GM19035 (cell line): ENCODE measurements at regions not wholly inside any gene's neighbourhood (a gene's known extent, or its start where the extent isn't known, plus 50 kb on each side); places are given as distances from the start of the nearest gene placed in this dataset.
"Not testable (repeated sequence)": the region's sequence is repeated elsewhere in the genome, so short reads cannot be mapped to it uniquely, and the experiment has no call there.

Experiments
- ATAC-seq: cut with Tn5 transposase; IDR thresholded peaks from one replicate; pipeline ENCODE4 v1.9.1; 2021; ENCODE audit not compliant: unreplicated experiment

DNA sequence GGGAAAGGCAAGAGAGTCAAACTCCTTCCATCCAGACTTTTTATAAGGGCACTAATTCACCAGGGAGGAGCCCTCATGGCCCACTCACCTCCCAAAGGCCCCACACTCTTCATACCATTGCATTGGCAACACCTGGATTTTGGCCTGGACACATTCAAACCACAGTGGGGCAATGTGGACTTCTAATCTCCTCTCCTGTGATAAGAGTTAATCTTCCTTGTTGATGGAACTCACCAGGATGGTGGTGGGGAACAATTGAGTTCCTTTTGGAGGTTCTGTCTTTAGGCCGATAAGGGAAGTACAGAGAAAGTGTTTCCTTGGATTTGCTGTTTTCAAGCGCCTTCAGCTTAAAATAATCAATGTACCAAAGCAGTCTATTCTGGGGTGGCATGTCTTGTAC, 268.7 kb downstream of the CD83 start:
- no peak for ATAC-seq

DNA sequence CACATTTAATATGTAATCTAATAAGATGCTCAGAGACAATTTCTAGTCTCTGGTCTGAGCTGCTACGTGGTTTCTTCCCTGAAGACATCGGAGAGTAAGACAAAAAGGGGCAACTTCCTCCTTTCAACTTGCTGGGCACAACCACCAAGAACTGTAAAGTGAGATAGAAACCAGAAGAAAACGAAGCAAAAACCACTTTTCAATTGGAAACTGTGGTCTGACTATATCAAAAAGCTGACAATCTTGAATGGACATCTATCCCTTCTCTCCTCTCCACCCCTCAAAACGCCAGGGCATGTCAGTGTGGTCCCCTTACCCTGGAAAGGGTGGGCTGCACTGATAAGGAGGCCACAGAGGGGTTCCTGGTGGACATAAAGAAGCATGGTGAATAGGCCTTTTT, 269.1 kb downstream of the CD83 start:
- ATAC-seq: no peak

DNA sequence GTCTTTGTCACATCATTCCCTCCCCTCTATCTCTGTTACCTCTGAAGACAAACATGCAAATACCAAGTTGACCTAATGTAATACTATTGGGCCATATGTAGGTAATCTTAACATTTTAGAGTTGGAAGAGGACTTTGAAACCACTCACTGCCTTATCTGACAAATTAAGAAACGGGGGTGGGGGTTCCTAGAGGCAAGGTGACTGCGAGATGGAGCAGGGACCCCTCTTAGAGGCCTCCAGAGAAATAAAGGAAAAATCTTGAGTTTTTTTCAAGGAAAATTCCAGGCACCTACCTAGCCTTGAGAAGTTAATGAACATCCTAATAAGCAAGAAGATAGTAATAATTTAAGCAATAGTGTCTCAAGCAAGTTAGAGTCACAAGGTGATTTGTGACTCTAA, 270.8 kb downstream of the CD83 start:
- ATAC-seq: no peak

DNA sequence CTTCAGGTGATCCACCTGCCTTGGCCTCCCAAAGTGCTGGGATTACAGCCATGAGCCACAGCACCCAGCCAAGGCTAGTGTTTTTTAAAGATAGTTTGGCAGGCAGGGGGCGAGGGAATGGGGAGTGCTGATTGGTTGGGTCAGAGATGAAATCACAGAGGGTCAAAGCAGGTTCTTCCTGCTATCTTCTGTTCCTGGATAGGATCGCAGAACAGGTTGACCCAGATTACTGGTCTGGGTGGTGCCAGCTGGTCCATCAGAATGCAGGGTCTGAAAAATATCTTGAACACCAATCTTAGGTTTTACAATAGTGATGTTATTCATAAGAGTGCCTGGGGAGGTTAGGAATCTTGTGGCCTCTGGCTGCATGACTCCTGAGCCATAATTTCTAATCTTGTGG, 272.2 kb downstream of the CD83 start:
- not testable (repeated sequence) for ATAC-seq

DNA sequence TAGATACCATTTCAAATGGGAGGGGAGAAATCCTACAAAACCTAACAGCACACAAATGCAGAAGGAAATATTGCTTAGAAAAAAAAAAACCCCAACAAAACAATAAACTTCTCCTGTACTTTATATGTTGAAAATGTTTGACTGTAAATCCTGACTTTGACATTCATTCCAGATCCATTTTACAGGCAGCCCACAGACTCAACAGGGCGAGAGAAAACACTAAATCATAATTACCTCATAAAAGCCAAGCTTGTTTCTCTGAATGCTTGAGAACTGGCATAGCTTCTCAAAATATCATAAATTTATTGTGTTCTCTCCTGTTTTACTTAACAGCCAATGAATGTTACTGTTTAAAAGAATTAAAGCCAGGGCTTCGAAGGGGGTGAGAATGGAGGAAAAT, 273.2 kb downstream of the CD83 start:
- ATAC-seq: no peak

DNA sequence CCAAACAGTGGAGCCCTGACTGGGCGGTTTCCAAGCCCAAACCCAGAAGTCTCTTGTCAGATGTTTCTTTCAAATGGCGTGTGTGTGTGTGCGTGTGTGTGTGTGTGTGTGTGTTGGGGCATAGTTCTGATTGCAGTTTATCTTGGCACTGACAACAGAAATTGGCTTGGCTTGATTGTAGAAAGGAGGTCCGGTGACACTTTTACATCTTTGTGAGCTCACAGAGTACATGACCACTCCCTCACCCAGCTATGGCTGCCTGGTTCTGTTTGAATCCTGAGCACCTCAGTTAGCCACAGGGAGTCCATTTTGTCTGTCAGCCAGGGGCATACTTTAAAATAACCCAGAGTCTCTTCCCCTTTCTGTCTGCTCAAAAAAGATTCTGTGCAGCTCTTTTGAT, 276.3 kb downstream of the CD83 start:
- no peak for ATAC-seq

DNA sequence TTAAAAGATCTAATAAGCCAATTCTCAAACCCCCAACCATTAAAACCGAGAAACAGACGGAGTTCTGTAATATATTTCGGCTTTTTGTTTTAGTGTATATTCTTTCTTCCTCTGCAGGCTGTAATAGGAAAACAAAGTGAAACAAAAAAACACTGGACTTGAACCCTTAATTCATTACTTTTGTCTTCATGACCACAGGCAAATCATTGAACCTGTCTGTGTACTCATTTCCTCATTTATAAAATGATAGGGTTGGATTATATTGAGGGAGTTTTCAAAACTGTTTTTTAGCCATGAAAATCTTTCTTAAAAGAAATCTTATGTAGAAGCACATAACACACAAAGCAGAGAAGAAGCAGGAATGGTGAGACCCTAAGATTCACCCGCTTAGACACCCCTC, 278.8 kb downstream of the CD83 start:
- no peak for ATAC-seq

DNA sequence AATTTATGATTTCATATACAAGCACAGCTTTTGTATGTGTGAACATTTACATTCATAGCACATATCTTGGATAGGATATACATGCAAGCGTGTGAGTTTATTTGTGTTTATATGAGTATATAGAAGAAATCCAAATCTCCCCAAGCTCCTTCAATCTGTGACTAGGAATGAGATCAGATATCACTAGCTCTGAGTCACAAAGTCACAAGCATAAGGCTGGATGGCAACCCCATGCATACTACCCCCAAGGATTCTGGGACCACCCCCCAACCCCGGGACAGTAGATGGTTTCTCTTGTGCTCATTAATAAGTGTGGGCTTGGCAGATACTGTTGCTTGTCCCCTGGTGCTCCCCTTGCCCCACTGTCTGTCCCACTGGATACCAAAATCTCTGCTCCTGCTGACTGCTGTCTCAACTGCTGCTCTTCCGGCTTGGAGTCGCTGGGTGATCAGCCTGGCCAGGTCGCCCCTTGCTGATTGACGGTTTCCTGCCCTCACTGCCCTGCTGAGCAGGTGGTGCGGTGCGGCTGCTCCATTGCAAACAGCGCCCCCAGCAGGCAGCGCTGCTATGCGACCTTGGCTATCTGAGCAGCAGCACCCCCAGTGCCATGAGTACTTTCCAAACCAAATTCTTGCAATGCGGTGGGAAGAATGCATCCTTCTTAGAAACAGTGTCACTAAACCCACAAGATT, 279.4 kb downstream of the CD83 start:
- ATAC-seq: no peak

DNA sequence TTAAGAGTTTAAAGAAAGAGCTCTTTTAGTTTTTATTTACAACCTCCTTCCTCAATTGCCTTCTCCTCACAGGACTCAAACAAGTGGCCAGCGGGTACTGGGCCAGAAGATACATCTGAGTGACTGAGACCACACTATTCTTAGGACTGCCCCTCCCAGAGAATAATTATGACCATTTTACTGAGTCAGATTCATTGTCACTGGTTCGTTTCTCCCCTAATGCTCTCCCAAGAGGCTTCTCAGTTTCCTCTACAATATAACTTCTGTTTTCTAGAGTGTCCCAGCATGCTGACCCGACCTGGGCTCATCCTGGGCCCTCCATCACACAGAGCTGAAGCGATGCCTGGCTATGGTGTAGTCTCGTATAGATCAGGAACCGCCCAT, 279.9 kb downstream of the CD83 start:
- ATAC-seq: no peak

DNA sequence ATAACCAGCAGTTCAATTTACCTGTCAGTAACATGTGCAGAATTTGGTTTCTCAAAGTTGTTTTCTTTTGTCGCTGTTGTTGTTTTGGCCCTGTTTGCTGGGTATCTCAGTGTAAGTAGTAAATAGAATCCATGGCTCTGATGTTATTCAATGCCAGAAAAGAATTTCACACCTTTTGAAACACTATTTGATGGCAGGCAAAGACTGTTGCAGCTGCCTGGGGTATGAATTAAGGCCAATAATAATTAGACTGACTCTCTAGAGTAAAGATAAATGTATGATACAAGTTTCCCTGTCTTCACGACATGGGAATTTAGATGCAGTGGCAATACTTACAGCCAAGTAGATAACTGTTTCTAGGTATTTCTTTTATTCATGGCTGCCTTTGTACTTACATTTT, 281.4 kb downstream of the CD83 start:
- no peak for ATAC-seq

DNA sequence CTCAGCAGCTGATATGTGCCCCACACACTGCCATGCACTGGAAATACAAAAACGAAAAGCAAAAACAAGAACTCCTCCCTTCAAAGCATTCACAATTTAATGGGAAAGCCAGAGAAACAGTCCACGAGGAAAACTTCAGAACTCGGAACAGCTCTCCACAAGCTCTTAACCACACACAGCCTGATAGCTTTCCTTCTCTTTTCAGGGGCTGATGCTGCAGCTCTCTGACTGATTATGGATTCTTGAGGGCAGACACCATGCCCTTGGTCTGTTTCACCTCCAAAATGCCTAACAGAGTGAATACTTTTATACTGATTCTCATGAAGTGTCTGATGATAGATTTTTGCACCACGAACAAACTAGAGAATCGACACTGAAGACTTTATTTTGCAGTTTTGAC, 282.1 kb downstream of the CD83 start:
- ATAC-seq: no peak

DNA sequence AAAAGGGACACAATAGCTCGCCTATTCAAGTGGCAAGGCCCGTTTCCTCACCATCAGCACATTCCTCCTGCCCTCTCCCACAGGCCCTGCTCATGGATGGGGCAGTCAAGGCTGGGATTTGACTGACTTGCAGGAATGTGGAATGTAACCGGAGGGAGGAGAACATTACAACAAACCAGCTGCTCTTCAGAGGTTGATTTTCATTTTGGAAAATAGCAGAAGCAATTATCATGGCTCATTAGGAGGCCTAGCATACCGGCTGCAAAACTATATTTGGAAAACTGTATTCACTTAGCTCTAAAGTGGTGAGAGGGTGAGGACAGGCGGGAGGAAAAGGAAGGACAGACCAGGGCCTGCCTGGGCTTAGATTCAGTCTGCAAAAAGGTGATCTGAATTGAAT, 283.7 kb downstream of the CD83 start:
- ATAC-seq: no peak

DNA sequence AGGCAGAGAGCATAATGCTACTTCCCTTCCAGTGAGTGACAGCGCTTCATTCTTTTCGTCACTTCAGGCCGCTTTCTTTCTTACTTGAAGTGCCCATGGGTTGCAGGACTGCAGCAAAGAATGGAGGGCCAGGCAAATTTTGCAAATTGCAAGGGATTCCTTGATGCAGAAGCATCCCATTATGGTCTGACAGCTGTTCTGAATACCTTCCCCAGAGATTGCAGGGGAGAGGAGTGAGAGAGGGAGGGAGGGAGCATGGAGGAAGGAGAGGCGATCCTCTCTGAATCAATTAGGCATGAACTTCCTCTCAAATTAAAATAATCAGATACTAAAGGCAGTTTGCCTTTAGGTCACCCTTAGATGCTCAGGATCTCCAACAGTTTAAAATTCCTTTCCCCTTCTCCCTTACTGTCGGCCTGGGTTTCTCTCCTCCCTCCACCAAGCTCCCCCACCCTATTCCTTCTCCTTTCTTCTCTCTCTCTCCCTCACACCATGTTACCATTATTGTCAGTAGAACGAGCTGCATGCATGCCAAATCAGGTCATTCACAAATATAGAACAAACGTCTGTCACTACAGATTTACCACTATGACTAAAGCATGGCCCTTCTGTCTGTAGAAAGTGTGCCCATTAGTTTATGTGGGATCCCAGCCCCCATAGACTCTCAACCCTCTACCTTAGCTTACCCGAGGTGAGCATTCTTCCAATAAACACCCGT, 289.2 kb downstream of the CD83 start:
- ATAC-seq: no peak

DNA sequence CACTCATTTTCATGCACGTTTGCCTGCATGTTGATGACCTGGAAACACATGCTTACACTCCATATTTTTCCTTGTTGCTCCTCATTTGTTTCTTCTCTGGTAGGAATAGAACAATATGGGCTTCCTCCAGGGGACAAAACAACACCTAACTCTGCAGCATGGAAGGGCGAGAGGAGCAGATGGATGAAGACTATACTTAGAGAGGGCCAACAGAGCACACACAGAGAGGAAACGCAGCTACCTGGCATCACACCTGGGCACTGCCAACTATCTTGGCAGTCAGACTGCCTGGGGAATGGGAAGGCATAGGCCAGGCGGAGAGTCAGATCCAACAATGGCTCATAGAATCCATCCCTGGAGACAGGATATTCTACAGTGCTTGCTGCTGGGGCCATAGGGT, 290.9 kb downstream of the CD83 start:
- no peak for ATAC-seq

DNA sequence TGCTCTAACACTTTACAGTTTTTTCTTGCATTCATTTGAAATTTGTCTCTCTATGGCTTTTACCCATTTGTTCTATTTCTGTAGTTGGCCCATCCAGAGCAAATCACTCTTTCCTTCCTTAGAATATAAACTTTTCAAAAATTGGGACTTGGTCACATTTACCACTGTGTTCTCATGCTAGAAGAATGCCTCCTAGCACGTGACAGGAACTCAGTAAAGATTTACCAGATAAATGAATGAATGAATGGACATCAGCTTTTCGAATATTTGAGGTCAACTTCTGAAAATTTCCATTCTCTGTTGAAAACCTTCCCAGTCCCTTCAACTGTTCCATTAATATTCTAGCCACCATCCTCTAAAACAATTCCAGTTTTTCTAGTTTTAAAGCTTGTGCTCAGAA, 294.5 kb downstream of the CD83 start:
- ATAC-seq: no peak

DNA sequence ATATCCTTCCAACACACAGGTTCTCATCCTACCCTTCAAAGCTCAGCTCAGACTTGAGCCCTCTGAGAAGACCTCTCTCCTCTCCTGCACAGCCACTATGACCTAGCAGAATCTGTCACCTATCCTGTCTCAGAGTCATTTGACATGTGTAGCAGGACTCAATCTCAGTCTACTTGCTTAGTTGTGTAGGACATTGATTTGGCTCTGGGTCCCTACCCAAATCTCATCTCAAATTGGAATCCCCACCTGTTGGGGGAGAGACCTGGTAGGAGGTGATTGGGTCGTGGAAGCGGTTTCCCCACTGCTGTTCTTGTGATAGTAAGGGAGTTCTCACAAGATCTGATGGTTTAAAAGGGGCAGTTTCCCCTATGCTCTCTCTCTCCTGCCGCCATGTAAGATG, 297.9 kb downstream of the CD83 start:
- no peak for ATAC-seq

DNA sequence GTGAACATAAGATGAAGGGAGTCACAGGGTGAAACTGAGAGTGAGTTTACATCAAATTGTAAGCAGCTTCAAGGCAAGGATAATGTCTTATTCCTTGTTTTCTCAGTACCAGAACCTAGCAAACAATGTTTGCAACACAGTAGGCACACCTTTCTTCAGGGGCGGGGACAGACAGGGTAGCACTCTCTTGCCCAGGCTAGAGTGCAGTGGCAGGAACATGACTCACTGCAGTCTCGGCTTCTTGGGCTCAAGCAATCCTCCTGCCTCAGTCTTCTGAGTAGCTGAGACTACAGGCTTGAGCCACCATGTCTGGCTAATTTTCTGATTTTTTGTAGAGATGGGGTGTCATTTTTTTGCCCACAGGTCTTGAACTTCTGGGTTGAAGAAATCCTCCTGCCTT, 299.8 kb downstream of the CD83 start:
- ATAC-seq: no peak

DNA sequence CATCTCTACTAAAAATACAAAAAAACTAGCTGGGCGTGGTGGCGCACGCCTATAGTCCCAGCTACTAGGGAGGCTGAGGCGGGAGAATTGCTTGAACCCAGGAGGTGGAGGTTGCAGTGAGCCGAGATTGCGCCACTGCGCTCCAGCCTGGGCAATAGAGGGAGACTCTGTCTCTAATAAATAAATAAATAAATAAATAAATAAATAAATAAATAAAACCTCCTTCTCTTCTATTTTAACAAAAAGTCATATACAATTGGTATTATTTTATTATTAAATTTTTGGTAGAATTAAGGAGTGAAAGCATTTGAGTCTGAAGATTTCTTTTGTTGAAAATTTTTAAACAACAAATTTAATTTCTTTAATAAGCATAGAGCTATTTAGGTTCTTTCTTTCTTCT, 301.7 kb downstream of the CD83 start:
- not testable (repeated sequence) for ATAC-seq

DNA sequence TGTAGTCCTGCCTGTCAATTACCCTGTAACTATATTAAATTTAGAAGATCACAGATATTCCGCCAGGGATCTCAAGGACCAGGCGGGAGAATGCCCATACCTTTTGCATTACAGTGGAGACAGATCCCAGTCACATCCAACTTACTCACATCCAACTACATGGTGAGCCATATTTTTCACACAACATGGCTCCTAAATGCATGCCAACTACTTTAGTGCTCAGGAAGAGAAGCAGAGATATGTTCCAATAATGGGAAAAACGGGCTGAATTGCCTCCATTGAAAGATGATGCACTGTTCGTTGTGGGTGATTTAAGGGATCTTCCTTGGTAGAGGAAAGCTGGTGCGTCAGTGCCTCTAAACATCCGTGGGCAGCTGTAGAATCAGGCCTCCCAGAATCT, 304.5 kb downstream of the CD83 start:
- no peak for ATAC-seq

DNA sequence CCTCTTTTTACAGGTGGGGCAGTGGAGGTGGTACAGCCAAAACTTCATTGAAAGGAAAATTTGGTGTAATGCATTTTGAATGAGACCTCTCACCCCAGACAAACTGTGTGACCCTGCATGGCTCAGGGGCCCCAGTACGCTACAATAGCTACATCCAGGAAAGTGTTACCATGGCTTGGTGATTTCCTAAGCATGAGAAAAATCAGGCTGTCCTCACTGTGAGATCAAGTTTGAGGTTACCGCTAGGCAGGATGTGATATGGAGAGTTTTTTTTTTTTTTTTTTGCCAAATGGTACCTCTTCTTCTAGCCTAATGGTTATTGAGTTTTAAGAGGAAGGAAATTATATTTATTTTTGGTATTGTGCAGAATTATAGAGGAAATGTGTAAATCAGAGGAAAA, 305.3 kb downstream of the CD83 start:
- ATAC-seq: no peak

DNA sequence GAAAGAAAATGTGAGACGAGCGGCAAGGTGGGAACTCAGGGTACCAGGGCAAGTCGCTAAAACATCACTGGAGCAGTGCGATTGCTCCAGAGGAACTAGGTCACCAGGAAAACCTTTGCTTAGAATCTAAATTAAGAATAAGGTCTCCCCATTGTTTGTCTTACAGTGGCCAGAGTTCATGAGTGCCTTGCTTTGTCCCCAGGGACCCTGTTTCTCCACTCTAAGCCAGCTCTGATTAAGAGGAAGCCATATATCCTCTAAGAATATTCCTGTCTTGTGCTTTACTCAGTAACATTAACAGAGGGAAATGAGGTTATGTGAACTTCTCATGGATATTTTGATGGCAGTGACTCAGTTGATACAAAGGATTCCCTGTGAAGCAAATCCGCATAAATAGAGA, 305.8 kb downstream of the CD83 start:
- no peak for ATAC-seq

DNA sequence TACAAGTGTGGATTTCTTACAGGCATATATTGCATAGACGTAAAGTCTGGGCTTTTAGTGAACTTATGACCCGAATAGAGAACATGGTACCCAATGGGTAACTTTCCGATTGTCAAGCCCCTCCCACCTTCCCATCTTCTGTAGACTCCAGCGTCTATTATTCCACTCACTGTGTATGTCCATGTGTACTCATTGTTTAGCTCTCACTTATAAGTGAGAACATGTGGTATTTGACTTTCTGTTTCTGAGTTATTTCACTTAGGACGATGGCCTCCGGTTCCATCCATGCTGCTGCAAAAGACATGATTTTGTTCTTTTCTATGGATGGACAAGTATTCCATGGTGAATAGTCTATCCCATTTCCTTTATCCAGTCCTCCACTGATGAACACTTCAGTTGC, 306.4 kb downstream of the CD83 start:
- ATAC-seq: no peak

DNA sequence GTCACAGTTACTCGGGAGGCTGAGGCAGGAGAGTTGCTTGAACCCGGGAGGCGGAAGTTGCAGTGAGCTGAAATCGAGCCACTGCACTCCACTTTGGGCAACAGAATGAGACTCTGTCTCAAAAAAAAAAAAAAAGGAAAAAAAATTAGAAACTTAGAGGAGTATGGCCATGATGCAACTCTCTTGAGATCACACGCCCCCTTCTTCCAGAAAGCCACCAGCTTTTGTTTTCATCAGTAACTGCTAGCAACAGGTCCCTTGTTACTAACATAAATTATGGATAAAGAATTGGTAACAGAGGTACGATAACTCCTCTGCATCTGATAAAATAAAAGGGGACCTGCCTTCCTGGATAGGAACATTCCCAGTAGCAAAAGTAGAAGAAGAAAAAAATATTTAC, 308.2 kb downstream of the CD83 start:
- ATAC-seq: no peak
